Activated T-helper 9 cell treated with anti-CD3 and anti-CD28 coated beads, Interleukin-2, amount 50 U/mL, for 16 hours (primary cell): ENCODE measurements at regions not wholly inside any gene's neighbourhood (a gene's known extent, or its start where the extent isn't known, plus 50 kb on each side); places are given as distances from the start of the nearest gene placed in this dataset.

Experiments
- DNase-seq: peaks from one replicate; pipeline ENCODE4 v3.0.0-alpha.2; 2020; ENCODE audit warnings: low read depth

DNA sequence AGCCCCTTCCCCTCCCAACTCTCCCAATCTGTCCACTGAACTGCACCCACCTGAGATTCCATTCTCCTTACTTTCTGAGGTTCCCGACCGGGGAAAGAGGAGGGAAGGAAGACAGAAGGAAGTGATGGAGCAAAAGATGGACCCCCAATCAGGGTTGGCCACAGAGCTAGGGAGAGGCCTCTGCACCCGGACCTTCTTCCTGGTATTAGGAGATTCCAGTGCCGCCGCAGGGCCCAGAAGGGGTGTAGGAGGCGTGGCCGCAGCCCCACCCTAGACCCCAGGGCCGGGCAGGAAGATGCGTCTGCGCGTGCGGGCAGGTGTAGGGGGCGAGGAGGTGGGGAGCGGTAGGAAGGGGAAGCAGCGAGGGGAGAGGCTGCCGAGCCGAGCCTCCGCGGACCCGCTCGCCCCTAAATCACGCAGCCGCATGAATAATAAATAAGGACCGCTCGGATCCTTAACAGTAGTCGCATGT, 104.2 kb upstream of the MVB12B start:
- no peak for DNase-seq

DNA sequence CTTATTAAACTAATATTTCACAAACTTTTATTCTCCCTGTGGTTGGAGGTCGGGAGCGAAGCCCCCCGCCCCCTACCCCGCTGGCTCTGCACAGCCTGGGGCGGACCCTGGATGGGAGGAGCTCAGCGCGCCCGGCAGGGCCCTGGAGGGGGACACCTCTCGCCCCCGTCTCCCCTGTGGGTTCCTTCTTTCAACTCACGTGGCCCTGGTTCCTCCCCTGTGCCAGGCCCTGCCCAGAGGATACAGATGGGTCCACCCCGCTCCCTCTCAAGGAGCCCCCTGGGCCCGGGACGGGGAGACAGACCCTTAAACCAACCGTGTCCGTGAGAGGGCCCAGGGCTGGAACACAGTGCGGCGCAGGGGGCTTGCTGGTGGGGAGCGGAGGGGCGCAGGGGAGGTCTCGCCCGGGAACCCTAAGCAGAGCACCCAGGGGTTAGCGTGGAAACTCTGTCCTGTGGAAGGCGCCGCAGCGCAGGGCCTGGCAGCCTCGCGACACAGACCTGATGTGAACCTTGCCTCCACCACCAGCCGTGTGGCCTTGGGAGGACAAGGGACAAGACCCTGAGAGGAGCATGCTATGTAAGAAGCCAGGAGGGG, 103.7 kb upstream of the MVB12B start:
- DNase-seq = no peak

DNA sequence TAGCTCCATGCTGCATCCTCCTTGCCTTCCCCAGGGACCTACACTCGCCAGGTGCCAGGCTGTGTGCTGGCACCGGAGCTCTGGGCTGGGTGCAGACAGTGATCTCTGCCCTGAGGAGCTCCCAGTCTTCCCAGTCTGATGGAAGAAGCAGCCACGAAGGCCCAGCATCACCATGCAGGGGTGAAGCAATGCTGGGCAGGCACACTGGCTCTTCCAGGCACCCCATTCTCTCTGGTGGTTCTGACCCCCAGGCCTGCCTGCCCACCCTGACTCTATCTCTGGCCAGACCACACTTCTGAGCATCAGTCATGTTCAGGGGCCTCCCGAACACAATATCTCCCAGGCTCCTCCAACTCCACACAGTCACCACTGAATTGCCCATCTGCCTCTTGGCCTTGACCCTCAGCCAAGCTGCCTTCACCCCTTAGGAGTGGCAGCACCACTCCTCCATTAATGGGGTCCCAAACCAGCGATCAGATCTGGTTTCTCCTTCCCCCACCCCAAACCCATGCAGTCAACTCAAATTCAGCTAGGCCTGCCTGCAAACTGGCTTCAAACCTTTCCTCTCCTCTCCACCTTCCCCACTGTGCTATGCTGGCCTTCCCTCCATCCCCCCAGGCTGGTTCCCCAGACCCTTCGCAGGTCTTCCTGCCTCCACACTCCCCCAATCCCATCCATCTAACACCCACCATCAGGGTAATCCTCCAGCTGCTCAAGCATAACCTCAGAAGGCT, 102.7 kb upstream of the MVB12B start:
- no peak for DNase-seq

DNA sequence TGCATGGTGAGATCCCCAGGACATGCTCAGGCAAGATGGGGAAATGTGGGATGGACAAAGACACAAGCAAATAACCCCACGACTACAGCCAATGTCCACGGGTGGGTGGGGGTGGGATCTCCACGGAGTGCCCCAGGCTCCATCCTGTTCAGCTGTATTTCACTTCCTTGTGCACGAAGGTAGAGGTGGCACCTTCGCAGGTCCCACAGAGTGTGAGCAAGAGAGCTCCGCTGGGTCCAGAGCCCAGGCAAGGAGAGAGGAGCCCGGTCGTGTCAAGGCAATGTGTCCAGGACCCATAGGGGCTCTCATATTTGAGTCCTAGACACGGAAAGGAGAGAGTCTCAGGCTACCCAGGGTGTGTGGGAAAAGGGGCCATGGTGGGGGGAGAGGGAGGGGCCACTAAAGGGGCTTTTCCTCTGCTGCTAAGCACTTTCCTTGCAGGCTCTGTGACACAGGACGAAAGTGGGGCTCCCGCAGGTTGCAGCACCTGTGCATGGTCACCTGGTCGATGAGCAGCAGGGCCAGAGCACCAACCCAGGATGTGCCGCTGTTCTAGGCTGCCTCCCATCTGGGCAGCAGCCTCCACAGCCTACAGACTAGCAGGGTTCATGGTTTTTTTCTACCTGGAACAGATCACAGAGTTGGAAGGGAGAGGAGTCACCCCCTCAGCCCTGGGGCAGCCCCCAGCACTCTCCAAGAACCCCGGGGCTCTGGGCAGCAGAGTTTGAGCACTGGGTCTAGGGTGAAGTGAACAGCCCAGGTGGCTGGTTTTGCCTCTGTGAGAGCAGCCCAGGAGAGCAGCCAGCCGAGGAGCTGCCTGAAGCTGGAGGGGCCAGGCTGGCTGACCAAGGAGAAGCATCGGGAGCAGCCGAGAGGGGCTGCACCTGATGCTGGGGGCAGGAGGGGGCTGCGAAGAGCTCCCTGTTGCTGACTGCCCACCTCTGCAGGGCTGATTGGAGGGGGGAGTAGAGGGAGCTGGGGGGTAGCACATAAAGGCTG, 100.7 kb upstream of the MVB12B start:
- no peak for DNase-seq

DNA sequence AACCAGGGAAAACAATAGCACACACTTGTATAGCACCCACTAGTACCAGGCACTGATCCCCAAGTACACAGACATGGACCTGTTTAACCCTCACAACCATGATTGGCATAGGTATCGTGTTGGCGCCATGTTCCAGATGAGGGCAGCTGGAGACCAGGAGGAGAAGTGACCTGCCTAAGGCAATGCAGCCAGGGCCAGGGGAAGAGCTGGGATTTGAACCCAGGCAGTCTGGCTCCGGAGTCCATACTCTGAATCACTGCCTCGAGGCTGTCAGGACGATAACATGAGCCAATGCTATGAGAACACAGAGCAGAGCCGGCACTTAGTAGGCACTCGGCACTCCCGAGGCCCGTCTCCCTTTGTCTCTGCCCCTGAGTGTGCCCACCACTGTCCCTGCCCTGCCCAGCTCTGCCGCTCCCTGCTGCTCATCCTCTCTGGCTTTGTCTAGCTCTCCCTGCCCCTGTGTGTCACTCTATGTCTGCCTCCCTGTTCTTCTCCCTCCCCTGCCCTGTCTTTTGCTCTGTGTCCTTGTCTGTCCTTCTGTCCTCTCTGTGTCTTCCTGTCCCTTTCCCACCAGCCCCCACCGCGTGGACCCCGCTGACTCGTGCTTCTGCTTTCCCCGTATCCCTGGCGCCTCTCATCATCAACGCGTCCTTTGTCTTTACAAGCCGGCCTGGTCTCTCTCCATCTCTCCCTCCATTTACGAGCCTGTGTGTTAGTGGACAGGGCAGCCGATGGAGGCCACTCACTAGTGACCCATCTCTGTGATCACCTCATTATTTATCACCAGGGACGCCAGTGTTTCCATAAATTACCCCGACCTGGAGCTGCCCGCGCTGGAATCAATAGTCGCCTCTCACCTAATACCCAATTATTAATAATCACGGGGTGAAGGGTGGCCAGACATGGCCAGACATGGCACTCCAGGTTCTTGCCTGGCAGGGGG, 99.4 kb upstream of the MVB12B start:
- no peak for DNase-seq

DNA sequence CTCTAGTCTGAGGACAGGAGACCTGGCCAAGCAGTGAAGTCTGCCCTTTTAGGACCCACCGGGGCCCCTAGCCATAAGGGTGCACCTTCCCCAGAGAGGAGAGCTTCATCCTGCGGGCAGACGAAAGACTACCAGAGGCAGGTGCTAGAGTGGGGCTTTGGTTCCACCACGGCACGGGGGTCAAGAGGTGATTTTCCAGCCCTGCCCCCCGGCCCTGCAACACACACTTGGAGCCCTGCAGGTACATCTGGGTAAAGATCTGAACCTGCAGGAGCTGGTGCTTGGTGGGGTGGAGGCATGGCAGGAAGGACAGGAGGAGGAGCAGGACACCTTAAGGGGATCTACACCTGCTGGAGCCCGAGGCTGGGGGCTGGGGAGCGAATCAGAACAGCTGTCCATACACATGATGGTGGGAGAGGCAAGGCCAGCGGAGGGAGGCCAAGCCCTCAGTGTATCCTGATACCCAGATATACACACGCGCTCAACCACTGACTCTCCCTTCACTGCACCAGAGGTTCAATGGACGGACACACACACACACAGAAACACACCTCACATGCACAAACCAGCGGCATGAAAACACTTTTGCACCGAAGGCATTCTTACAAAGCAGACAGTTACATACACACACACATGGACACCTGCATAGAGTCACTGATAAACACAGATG, 98.4 kb upstream of the MVB12B start:
- no peak for DNase-seq

DNA sequence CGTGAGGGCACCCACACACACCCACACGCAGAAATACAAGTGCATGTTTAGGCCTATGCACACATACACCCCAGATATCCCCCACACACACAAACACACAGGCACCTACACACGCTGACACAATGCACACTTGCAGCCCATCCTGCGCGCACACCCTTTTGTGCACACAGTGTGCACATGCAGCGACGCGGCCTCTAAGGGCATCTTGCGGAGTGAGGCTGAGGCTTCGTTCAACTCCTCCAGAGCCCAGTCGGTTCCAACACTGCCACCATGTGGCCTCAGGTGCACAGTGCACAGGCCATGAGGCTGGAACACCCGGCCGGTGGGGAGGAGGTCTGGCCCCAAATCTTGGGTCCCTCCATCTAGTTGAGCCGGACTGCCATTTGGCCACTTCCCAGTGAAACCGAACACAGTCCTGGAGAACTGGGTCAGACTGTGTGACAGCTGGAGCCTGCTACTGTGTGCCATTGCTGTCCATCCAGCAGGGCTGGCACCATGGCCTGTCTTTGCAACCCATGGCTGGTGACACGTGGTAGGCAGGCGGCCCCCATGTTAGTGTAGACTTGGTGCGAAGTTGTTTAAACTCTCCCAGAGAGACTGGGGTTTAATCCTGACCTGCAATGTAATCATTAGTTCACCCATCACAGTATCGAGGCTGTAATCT, 97.7 kb upstream of the MVB12B start:
- DNase-seq = peak; percentile 40

DNA sequence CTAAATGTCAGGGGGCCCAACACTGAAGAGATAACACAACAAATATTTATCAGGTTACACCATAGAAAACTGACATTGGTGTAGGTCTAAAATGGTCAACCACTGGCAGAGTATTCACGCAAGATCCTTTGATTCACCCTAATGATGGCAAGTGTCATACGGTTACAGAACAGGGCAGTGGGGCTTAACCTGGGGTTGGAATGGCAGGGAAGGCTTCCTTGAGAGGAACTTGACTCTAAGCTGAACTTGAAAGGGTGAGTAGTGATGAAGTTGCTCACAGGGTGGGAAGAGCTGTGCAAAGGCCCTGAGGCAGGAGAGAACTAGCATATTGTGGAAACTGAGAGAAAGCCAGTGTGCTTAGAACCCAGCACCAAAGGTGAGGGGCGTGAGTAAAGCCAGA, 97.1 kb upstream of the MVB12B start:
- DNase-seq = no peak

DNA sequence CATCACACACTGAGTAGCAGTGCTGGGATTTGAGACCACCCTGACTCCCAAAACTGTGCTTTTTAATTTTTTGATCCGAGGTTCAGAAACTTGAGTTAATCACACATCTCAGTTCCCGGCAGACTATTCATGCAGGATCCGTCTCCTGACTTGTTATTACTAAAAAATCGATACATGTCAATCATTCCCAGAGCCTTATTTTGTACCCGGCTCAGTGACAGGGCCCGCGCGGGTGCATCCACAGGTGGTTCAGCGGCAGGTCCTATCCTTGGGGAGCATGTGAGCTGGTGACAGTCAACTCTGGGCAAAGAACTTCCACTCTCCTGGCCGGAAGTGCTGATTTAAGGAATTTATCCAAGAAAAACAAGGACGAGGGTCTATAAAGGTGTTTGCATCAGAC, 95.9 kb upstream of the MVB12B start:
- DNase-seq = no peak

DNA sequence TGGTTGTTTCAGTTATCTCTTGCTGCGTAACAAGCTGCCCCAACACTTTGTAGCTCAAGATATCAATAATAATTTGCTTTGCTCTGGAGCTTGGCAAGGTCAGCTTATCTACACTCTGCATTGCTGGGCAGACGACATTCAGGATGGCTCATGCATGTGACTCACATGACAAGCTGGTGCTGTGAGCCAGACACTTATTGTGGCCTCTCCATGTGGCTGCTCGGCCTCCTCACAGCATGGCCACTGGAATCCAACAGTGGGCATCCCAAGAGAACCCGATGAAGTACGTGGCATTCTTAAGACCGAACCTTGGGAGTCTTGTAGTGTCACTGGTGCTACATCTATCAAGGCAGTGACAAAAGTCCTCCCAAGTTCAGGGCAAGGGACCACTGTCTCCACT, 94.2 kb upstream of the MVB12B start:
- no peak for DNase-seq

DNA sequence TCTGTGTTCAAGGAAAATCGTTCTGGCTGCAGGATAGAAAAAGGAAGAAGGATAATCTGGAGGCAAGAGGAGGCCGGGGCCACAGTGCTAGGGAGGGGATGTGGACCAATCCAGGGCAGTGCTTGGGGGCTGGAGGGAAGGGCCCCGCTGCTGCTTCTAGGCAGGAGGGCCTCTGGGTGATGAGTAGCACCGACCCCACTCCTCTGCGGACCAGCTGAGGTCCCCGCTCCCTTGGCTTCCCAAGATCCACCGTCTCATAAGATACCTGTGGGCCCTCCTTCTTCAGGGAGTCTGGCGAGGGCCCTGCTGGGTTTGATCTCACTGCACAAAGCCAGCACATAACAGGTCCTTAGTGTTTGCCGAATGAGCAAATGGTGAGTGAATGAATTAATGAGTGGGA, 93.5 kb upstream of the MVB12B start:
- DNase-seq = no peak

DNA sequence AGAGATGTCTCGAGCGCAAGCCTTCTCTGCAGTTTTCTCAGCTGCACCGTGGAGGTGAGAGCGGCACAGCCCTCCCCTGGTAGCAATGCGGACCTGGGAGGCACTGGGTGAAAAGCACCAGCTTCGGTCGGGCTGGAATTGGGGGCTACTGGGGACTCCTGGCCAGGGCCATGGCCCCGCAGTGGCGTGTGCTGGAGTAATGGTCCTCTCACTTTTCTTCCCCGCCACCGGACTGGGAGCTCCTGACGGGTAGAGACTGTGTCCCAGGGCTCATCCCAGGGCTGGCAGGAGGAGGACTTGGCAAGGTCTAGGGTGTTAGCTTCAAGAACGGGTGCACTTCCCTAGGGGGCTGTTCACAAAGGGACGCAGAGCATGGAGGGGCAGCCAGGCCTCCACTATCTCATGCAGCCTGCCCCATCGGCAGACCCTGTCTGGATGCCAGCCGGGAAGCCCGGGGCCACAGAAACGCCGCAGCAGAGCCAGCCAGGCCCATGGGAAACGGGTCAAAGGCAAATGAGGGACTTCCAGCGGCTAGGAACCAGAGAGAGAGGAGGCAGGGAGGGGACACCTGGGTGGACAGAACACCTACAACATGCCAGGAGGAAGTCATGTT, 92.6 kb upstream of the MVB12B start:
- no peak for DNase-seq

DNA sequence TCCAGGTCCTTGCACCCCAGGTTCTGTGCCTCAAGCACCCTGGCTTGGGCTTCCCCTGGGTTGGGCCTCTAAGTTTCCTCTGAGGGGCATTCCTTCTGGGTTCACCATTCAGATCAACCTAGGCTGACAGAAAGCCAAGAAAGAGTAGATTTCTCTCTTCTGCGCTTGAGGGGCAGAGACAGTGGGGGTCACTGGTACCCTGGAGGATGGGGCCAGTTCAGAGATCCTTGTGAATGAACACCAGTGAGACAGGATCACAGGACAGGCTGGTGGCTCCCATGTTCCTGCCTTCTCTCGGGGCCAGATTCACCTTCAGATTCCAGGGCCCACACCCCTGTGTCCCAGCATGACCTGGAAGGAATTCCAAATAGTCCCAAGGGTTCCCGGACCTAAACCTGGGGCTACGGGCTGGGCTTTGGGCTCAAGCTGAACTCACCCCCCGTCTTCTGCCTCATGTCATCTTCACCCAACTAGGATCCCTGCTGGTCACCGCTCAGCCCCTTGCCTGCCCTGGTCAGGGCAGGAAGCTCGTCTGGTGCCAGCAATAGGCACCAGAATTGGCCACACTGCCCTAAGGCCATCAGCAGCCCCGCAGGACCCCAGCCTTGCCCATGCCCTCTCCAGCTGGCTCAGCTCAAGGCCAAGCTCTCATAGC, 91.8 kb upstream of the MVB12B start:
- no peak for DNase-seq

DNA sequence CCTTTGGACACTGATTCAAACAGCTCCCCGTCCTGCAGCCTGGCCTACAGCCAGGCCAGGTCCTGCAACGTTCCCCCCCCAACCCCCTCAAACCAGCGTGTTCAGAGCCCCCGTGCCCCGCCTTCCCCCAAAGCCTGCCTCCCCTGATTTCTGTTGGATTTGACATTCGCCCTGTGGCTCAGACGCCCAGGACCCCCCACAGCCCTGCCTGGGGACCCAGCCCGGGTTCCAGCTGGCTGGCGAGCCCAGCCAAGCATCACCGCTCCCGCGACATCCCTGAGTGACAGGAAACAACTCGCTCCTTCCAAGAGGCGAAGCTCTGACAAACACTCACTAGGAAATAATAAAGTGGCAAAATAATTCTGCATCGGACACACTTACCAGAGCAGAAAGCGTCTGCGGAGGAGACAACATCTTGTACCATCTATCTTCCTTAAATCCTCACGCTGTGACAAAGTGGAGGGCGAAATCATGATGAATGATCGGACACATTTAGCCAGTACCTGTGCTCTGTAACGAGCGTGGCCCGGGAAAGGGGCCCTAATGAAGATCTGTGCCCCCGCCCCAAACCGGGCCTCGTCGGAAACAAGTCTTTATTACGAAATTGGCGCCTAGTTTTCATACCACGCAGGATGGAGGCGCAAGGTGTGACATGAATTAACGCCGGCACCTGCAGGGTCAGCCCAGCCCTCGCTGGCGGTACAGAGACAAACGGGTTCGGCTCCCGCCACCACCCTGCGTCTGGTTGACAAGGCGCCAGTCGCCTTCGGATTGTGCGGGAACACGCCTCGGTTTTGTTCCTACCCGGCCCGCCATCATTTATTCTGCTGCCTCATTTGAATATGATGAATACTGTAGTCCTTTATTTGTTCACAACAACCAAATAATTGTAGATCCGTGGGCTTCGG, 91.0 kb upstream of the MVB12B start:
- DNase-seq = no peak

DNA sequence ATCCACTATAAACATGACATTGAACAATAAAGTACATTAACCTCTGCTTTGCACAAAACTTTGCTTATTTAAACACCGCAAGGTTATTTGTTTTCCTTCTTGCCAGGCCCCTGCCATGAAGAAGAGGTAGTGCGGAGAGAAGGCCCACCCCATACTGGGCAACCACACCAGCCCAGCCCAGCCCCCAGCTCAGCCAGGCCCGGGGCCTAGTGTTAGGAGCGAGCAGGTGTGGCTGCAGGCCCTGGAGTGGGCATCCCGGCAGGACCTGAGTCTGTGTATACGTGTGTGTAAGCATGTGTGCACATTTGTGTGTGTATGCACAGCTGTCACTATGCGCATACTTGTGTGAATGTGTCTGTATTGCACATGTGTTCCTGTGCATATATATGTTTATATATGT, 90.4 kb upstream of the MVB12B start:
- no peak for DNase-seq

DNA sequence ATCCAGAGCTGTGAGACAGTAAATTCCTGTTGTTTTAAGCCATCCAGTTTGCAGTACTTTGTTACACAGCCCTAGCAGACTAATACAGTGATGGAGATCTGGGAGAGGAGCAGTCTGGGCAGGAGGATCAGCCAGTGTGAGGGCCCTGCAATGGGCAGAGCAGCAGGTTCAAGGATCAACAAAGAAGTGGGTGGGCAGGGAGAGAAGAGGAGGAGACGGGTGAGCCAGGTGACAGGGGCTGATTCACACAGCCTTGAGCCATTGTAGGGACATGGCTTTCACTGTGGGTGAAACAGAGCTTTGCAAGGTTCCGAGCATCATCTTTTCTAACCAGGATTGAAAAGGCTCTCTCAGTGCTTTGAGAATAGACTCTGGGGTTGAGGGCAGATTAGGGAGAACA, 88.2 kb upstream of the MVB12B start:
- no peak for DNase-seq

DNA sequence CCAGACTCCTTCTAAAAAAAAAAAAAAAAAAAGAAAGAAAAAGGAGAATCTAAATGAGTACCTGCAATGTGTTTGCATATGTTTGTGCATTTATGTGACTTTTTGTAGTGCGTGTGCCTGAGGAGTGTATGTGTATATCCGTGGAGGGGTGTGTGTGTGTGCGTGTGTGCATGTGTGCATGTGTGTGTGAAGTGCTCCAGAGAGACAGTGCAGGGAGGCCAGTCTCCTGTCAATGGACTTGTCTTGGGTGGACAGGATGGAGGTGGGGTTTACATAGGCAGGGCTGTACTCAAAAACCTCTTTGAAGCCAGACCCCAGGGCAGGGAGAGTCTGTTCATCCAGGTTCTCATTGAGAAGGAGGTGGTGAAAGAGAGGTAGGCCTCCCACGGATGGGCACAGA, 87.1 kb upstream of the MVB12B start:
- no peak for DNase-seq

DNA sequence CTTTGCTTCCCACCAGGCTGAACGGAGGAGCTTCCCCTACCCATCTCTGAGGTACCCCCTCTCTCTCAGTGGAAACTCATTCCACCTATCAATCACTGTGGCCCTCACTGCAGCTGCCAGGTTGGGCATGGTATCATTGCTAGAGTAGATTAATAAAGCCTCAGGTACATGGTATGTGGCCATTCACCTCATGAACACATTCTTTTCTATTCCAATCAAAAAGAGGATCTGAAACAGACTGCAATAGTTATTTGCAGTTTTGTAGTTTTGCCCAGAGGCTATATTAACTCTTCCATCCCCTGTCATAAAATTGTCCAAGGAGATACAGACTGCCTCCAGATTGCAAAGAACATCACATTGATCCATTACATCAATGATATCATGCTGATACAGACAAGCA, 85.8 kb upstream of the MVB12B start:
- no peak for DNase-seq
